HG03039 (cell line): ENCODE measurements at regions not wholly inside any gene's neighbourhood (a gene's known extent, or its start where the extent isn't known, plus 50 kb on each side); places are given as distances from the start of the nearest gene placed in this dataset.
A peak's percentile ranks its signal among the peaks of the same experiment; 100 is the strongest.

Experiments used
- ATAC-seq: cut with Tn5 transposase; IDR thresholded peaks from one replicate; pipeline ENCODE4 v1.9.1; 2021; ENCODE audit warnings: mild to moderate bottlenecking, moderate library complexity; ENCODE audit not compliant: unreplicated experiment

GRCh38 chr5:153088538-153088937, 401.9 kb upstream of the GRIA1 start:
- no peak for ATAC-seq

GRCh38 chr5:153094333-153094732, 396.1 kb upstream of the GRIA1 start:
- ATAC-seq, result no peak

- ATAC-seq, result no peak
Observed at GRCh38 chr5:153096381-153096780, 394.1 kb upstream of the GRIA1 start.

- ATAC-seq, result no peak
Observed at GRCh38 chr5:153099328-153099727, 391.1 kb upstream of the GRIA1 start.

GRCh38 chr5:153101235-153102180, 389.0 kb upstream of the GRIA1 start:
- no peak for ATAC-seq

GRCh38 chr5:153116916-153117315, 373.6 kb upstream of the GRIA1 start:
- no peak for ATAC-seq

GRCh38 chr5:153118018-153118417, 372.5 kb upstream of the GRIA1 start:
- no peak for ATAC-seq

GRCh38 chr5:153122403-153122802, 368.1 kb upstream of the GRIA1 start:
- ATAC-seq, result no peak

GRCh38 chr5:153130296-153130695, 360.2 kb upstream of the GRIA1 start:
- ATAC-seq, result no peak

- no peak for ATAC-seq
Observed at GRCh38 chr5:153135411-153135810, 355.1 kb upstream of the GRIA1 start.

- ATAC-seq, result no peak
Observed at GRCh38 chr5:153136910-153137614, 353.4 kb upstream of the GRIA1 start.

GRCh38 chr5:153147891-153148623, 342.4 kb upstream of the GRIA1 start:
- peak; percentile 82 for ATAC-seq

- no peak for ATAC-seq
Observed at GRCh38 chr5:153148624-153148976, 341.9 kb upstream of the GRIA1 start.

GRCh38 chr5:153151558-153151957, 338.9 kb upstream of the GRIA1 start:
- no peak for ATAC-seq

GRCh38 chr5:153153086-153153485, 337.4 kb upstream of the GRIA1 start:
- ATAC-seq, result no peak

GRCh38 chr5:153157156-153157555, 333.3 kb upstream of the GRIA1 start:
- ATAC-seq, result no peak

- no peak for ATAC-seq
Observed at GRCh38 chr5:153158608-153159007, 331.9 kb upstream of the GRIA1 start.

- ATAC-seq, result no peak
Observed at GRCh38 chr5:153159616-153160015, 330.9 kb upstream of the GRIA1 start.

GRCh38 chr5:153168241-153168640, 322.2 kb upstream of the GRIA1 start:
- ATAC-seq, result no peak

- no peak for ATAC-seq
Observed at GRCh38 chr5:153187503-153187902, 303.0 kb upstream of the GRIA1 start.

- ATAC-seq, result no peak
Observed at GRCh38 chr5:153206361-153206760, 284.1 kb upstream of the GRIA1 start.
